ENCODE measurements at regions not wholly inside any gene's neighbourhood (a gene's known extent, or its start where the extent isn't known, plus 50 kb on each side); places are given as distances from the start of the nearest gene placed in this dataset.

- TF ChIP-seq, protein P1, sequence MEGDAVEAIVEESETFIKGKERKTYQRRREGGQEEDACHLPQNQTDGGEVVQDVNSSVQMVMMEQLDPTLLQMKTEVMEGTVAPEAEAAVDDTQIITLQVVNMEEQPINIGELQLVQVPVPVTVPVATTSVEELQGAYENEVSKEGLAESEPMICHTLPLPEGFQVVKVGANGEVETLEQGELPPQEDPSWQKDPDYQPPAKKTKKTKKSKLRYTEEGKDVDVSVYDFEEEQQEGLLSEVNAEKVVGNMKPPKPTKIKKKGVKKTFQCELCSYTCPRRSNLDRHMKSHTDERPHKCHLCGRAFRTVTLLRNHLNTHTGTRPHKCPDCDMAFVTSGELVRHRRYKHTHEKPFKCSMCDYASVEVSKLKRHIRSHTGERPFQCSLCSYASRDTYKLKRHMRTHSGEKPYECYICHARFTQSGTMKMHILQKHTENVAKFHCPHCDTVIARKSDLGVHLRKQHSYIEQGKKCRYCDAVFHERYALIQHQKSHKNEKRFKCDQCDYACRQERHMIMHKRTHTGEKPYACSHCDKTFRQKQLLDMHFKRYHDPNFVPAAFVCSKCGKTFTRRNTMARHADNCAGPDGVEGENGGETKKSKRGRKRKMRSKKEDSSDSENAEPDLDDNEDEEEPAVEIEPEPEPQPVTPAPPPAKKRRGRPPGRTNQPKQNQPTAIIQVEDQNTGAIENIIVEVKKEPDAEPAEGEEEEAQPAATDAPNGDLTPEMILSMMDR (IDR thresholded peaks at IDR 0.05), result no peak
- no peak for TF ChIP-seq EP300 (IDR thresholded peaks at IDR 0.05)
Measured at GRCh38 chr2:180907731-180908130, 72.7 kb upstream of the UBE2E3 start.

Measured in sigmoid colon (tissue), 4 donors.